DND-41 (cell line): ENCODE measurements at regions not wholly inside any gene's neighbourhood (a gene's known extent, or its start where the extent isn't known, plus 50 kb on each side); places are given as distances from the start of the nearest gene placed in this dataset.

Source experiments
- ATAC-seq: fragments of 200-7000 bp; cut with Tn5 transposase; 3 replicates; pipeline ENCODE4 v1.9.1; 2021; ENCODE audit warnings: low read depth; ENCODE audit not compliant: insufficient read depth
- DNase-seq: peaks from one replicate; pipeline ENCODE4 v3.0.0-alpha.2; 2020
- H2AFZ ChIP-seq: 2 replicates; pipeline ENCODE4 v1.6.0; 2012; ENCODE audit warnings: low read depth, low read length
- H3K27ac ChIP-seq: 2 replicates; pipeline ENCODE4 v1.5.1; 2012; ENCODE audit warnings: low read length, inconsistent platforms
- H3K27me3 ChIP-seq: fragments of 200-600 bp; sonication (generic); 2 replicates; pipeline ENCODE4 v1.6.0; 2012; ENCODE audit warnings: low read length, mild to moderate bottlenecking, inconsistent platforms; ENCODE audit not compliant: insufficient read depth, poor library complexity
- H3K36me3 ChIP-seq: 2 replicates; pipeline ENCODE4 v1.5.1; 2012; ENCODE audit warnings: low read length, inconsistent platforms; ENCODE audit not compliant: insufficient read depth
- H3K4me1 ChIP-seq: 2 replicates; pipeline ENCODE4 v1.5.1; 2012; ENCODE audit warnings: mild to moderate bottlenecking, low read length; ENCODE audit not compliant: insufficient read depth
- H3K4me2 ChIP-seq: 2 replicates; pipeline ENCODE4 v1.6.0; 2012; ENCODE audit warnings: mild to moderate bottlenecking, moderate library complexity, low read length, inconsistent platforms; ENCODE audit not compliant: insufficient read depth
- H3K4me3 ChIP-seq, 2 experiments: fragments of 200-600 bp in 1 of 2; shearing (Covaris generic) in 1 of 2; 2 replicates each; pipeline ENCODE4 v1.5.1; 2012 to 2016; ENCODE audit warnings: inconsistent platforms in 2 of 2, low read length in 2 of 2, mild to moderate bottlenecking in 2 of 2, low read depth in 1 of 2, moderate library complexity in 1 of 2
- H3K79me2 ChIP-seq: 2 replicates; pipeline ENCODE4 v1.6.0; 2012; ENCODE audit warnings: low read length, inconsistent platforms; ENCODE audit not compliant: insufficient read depth
- H3K9ac ChIP-seq: 2 replicates; pipeline ENCODE4 v1.6.0; 2012; ENCODE audit warnings: low read depth, mild to moderate bottlenecking, inconsistent platforms, low read length, moderate library complexity
- H3K9me3 ChIP-seq: 2 replicates; pipeline ENCODE4 v1.5.1; 2012; ENCODE audit warnings: low read length, moderate library complexity, mild to moderate bottlenecking, inconsistent platforms; ENCODE audit not compliant: insufficient read depth, severe bottlenecking
- H4K20me1 ChIP-seq: 2 replicates; pipeline ENCODE4 v1.6.0; 2012; ENCODE audit warnings: low read length; ENCODE audit not compliant: insufficient read depth
- CTCF ChIP-seq: IDR thresholded peaks from 2 replicates; pipeline ENCODE4 v1.5.1; 2012; ENCODE audit warnings: borderline replicate concordance, low read length, moderate library complexity, mild to moderate bottlenecking; ENCODE audit not compliant: poor library complexity, severe bottlenecking; ENCODE audit errors: extremely low read depth
- EZH2 ChIP-seq: IDR thresholded peaks from 3 replicates; pipeline ENCODE4 v1.6.1; 2012; ENCODE audit warnings: borderline replicate concordance, low read depth, mild to moderate bottlenecking, moderate library complexity, low read length, inconsistent platforms; ENCODE audit not compliant: severe bottlenecking

- Histone ChIP-seq H2AFZ (no peak overlapping the region), H3K27ac (no peak overlapping the region), H3K27me3 (peaks cover 3% of the 10 kb centered on the region), H3K4me3 (no peak overlapping the region), H3K4me1 (no peaks in the 10 kb centered on the region), H3K36me3 (no peaks in the 10 kb centered on the region), H4K20me1 (no peaks in the 10 kb centered on the region), H3K79me2 (no peaks in the 10 kb centered on the region), H3K9ac (no peak overlapping the region), H3K9me3 (no peaks in the 10 kb centered on the region), H3K4me2 (no peak overlapping the region)
- no peak for TF ChIP-seq EZH2
- TF ChIP-seq CTCF = no peak
- ATAC-seq = no peak
- DNase-seq = no peak
Measured at GRCh38 chr13:40313269-40314200, 352.9 kb downstream of the FOXO1 start.

- no peak overlapping the region for H3K27ac ChIP-seq
- H3K36me3 ChIP-seq = no peaks in the 10 kb centered on the region
- DNase-seq (peak; percentile 7), ATAC-seq (peak; percentile 54; the same call in 2 of the 3 replicates)
- H3K9me3 ChIP-seq = no peaks in the 10 kb centered on the region
- no peaks in the 10 kb centered on the region for H3K79me2 ChIP-seq
- H3K4me3 ChIP-seq = no peak overlapping the region
- H3K4me2 ChIP-seq = no peak overlapping the region
- H3K9ac ChIP-seq = no peak overlapping the region
- H3K4me1 ChIP-seq = no peaks in the 10 kb centered on the region
- H2AFZ ChIP-seq = no peak overlapping the region
- no peaks in the 10 kb centered on the region for H4K20me1 ChIP-seq
- H3K27me3 ChIP-seq = peaks cover 3% of the 10 kb centered on the region
- TF ChIP-seq EZH2 (no peak), CTCF (no peak)
Measured at GRCh38 chr13:40315416-40316064, 350.9 kb downstream of the FOXO1 start.

GRCh38 chr13:40316301-40316700 is 350.1 kb downstream of the FOXO1 start:
- H2AFZ ChIP-seq = no peak overlapping the region
- H3K36me3 ChIP-seq = no peaks in the 10 kb centered on the region
- DNase-seq = no peak
- H3K4me3 ChIP-seq = no peak overlapping the region
- no peaks in the 10 kb centered on the region for H3K4me1 ChIP-seq
- H3K9ac ChIP-seq = no peak overlapping the region
- no peak for ATAC-seq
- H3K4me2 ChIP-seq = no peak overlapping the region
- no peaks in the 10 kb centered on the region for H3K79me2 ChIP-seq
- no peaks in the 10 kb centered on the region for H3K9me3 ChIP-seq
- no peak overlapping the region for H3K27ac ChIP-seq
- peaks cover 3% of the 10 kb centered on the region for H3K27me3 ChIP-seq
- no peaks in the 10 kb centered on the region for H4K20me1 ChIP-seq
- TF ChIP-seq CTCF = no peak
- no peak for TF ChIP-seq EZH2
